DMS114 treated with DMSO at 0.1 percent for 48 hours (cell line): ENCODE measurements at regions not wholly inside any gene's neighbourhood (a gene's known extent, or its start where the extent isn't known, plus 50 kb on each side); places are given as distances from the start of the nearest gene placed in this dataset.
"Not testable (repeated sequence)": the region's sequence is repeated elsewhere in the genome, so short reads cannot be mapped to it uniquely, and the experiment has no call there.

Experiments
- DNase-seq: peaks from one replicate; lab custom pipeline; 2025; ENCODE audit not compliant: unreplicated experiment; lab: John Stamatoyannopoulos, UW

GRCh38 chr21:13935396-13936032 lies 275.2 kb downstream of the LIPI start:
- not testable (repeated sequence) for DNase-seq

- DNase-seq: not testable (repeated sequence)
These were observed 275.8 kb downstream of the LIPI start for GRCh38 chr21:13934887-13935342.

- not testable (repeated sequence) for DNase-seq
These were observed 287.6 kb downstream of the LIPI start for GRCh38 chr21:13923175-13923574.

GRCh38 chr21:13921455-13921854 lies 289.3 kb downstream of the LIPI start:
- not testable (repeated sequence) for DNase-seq

- not testable (repeated sequence) for DNase-seq
These were observed 297.8 kb downstream of the POTED start for GRCh38 chr21:13907385-13907784.

- DNase-seq: not testable (repeated sequence)
These were observed 287.1 kb downstream of the POTED start for GRCh38 chr21:13896596-13897247.

- DNase-seq: not testable (repeated sequence)
These were observed 284.0 kb downstream of the POTED start for GRCh38 chr21:13893617-13894016.

- DNase-seq: not testable (repeated sequence)
These were observed 283.4 kb downstream of the POTED start for GRCh38 chr21:13893025-13893424.

- not testable (repeated sequence) for DNase-seq
These were observed 282.7 kb downstream of the POTED start for GRCh38 chr21:13892146-13892751.

GRCh38 chr21:13889176-13889575 lies 279.6 kb downstream of the POTED start:
- not testable (repeated sequence) for DNase-seq

- DNase-seq: not testable (repeated sequence)
These were observed 274.2 kb downstream of the POTED start for GRCh38 chr21:13883641-13884395.

- DNase-seq: not testable (repeated sequence)
These were observed 267.9 kb downstream of the POTED start for GRCh38 chr21:13877503-13877902.

GRCh38 chr21:13876999-13877398 lies 267.4 kb downstream of the POTED start:
- not testable (repeated sequence) for DNase-seq

- DNase-seq: not testable (repeated sequence)
These were observed 264.4 kb downstream of the POTED start for GRCh38 chr21:13874001-13874400.

GRCh38 chr21:13854638-13855037 lies 245.1 kb downstream of the POTED start:
- no peak for DNase-seq

- DNase-seq: not testable (repeated sequence)
These were observed 241.2 kb downstream of the POTED start for GRCh38 chr21:13850808-13851207.

- not testable (repeated sequence) for DNase-seq
These were observed 239.9 kb downstream of the POTED start for GRCh38 chr21:13849489-13849888.

- not testable (repeated sequence) for DNase-seq
These were observed 237.1 kb downstream of the POTED start for GRCh38 chr21:13846718-13847117.

GRCh38 chr21:13844574-13844973 lies 235.0 kb downstream of the POTED start:
- DNase-seq: not testable (repeated sequence)

GRCh38 chr21:13843081-13843480 lies 233.5 kb downstream of the POTED start:
- not testable (repeated sequence) for DNase-seq

- DNase-seq: not testable (repeated sequence)
These were observed 218.1 kb downstream of the POTED start for GRCh38 chr21:13827666-13828065.
